ENCODE measurements at regions not wholly inside any gene's neighbourhood (a gene's known extent, or its start where the extent isn't known, plus 50 kb on each side); places are given as distances from the start of the nearest gene placed in this dataset.

DNA sequence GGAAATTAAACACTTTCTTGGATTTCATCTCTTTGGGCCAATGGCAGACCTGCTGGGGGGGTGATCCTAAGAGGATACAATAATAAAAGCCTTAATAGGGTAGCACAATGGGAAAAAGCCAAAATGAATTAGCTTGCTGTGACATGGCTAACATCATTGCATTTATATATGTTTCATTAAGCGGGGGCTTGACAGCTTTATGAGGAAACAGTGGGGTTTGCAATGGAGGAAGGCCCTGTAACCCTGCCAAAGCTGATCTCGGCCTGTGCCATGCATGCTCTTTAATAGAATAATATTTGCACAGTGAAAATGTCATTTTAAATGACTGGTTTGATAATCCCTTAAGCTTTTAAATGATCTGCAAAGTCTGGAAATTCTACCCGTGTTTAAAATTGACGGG is 291.5 kb downstream of the SLC4A3 start:
- no peaks in the 10 kb centered on the region for H3K36me3 Mint-ChIP-seq (ENCODE audit: unreplicated experiment)
- TF ChIP-seq, protein P1, sequence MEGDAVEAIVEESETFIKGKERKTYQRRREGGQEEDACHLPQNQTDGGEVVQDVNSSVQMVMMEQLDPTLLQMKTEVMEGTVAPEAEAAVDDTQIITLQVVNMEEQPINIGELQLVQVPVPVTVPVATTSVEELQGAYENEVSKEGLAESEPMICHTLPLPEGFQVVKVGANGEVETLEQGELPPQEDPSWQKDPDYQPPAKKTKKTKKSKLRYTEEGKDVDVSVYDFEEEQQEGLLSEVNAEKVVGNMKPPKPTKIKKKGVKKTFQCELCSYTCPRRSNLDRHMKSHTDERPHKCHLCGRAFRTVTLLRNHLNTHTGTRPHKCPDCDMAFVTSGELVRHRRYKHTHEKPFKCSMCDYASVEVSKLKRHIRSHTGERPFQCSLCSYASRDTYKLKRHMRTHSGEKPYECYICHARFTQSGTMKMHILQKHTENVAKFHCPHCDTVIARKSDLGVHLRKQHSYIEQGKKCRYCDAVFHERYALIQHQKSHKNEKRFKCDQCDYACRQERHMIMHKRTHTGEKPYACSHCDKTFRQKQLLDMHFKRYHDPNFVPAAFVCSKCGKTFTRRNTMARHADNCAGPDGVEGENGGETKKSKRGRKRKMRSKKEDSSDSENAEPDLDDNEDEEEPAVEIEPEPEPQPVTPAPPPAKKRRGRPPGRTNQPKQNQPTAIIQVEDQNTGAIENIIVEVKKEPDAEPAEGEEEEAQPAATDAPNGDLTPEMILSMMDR (IDR thresholded peaks at IDR 0.05; ENCODE audit: partially characterized antibody, unreplicated experiment), result no peak
- H3K27ac Mint-ChIP-seq (ENCODE audit: unreplicated experiment), result no peak overlapping the region
- H3K4me1 Mint-ChIP-seq (ENCODE audit: low read depth, unreplicated experiment), result peaks cover 7% of the 10 kb centered on the region
- no peaks in the 10 kb centered on the region for H3K9me3 Mint-ChIP-seq (ENCODE audit: unreplicated experiment)
- H3K4me3 Mint-ChIP-seq (ENCODE audit: unreplicated experiment), result no peak overlapping the region
- peaks cover 6% of the 10 kb centered on the region for H3K27me3 Mint-ChIP-seq (ENCODE audit: unreplicated experiment)
- DNase-seq, result no peak

DNA sequence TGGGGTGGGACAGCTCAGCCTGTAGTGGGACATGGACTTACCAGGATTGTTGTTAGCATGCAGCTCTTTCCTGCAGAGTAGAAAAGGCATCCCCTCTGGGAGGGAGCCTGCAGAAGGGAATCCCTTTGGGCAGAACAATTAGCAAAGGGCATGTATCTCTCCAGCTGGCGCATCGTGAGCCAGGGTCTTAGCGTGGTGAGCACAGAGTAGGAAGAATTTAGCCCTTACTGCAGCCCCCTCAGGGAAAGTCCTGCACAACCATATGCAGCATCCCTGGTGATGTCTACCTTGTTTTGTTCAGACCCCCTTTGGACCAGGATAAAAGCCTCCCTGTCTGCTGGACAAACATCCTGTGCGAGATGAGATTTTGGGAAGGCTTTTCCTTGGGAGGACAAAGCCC is 292.1 kb downstream of the SLC4A3 start:
- Mint-ChIP-seq H3K27me3 (ENCODE audit: unreplicated experiment) (peaks cover 6% of the 10 kb centered on the region), H3K36me3 (ENCODE audit: unreplicated experiment) (no peaks in the 10 kb centered on the region), H3K4me3 (ENCODE audit: unreplicated experiment) (no peak overlapping the region), H3K4me1 (ENCODE audit: low read depth, unreplicated experiment) (peaks cover 7% of the 10 kb centered on the region), H3K9me3 (ENCODE audit: unreplicated experiment) (no peaks in the 10 kb centered on the region), H3K27ac (ENCODE audit: unreplicated experiment) (no peak overlapping the region)
- peak; percentile 18 for DNase-seq
- TF ChIP-seq, protein P1 (IDR thresholded peaks at IDR 0.05; ENCODE audit: partially characterized antibody, unreplicated experiment), result no peak

DNA sequence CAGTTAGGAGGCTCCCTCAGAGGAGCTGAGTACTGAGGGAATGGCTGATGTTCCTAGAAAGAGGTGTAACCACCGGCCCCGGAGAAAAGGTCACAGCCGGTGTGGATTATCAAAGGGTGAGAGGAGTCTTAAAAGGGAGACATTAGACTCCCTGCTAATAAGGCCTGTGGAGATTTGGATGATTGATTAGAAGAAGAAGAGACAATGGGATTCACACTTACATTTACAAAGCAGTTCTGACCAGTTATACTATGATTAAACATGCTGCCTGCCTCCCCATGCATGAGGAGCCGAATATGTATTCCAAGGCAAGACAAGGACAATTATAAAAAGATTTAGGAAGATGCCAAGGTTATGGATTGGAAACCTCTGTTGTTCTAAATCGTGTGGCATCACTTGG is 302.4 kb downstream of the SLC4A3 start:
- Mint-ChIP-seq H3K9me3 (ENCODE audit: unreplicated experiment) (no peaks in the 10 kb centered on the region), H3K27me3 (ENCODE audit: unreplicated experiment) (no peaks in the 10 kb centered on the region), H3K27ac (ENCODE audit: unreplicated experiment) (no peak overlapping the region), H3K4me3 (ENCODE audit: unreplicated experiment) (no peak overlapping the region), H3K4me1 (ENCODE audit: low read depth, unreplicated experiment) (peaks cover 2% of the 10 kb centered on the region), H3K36me3 (ENCODE audit: unreplicated experiment) (no peaks in the 10 kb centered on the region)
- DNase-seq, result no peak
- TF ChIP-seq, protein P1 (IDR thresholded peaks at IDR 0.05; ENCODE audit: partially characterized antibody, unreplicated experiment), result no peak

DNA sequence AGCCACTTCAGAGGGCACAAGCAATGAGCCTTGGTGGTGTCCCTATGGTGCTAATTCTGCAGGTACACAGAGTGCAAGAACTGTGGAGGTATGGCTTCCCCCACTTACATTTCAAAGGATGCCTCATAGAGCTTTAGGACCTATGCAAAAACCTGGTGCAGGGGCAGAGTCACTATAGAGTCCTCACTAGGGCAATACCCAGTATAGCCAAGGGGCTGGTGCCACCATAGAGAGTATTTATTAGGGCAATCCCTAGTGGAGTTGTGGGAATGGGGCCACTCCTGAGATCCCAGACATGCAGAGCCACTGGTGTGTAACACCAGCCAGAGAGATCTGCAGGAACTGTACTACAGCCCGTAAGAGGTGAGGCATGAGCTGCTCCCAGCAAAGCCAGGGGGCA is 312.2 kb downstream of the SLC4A3 start:
- Mint-ChIP-seq H3K27ac (ENCODE audit: unreplicated experiment) (no peak overlapping the region), H3K4me1 (ENCODE audit: low read depth, unreplicated experiment) (no peaks in the 10 kb centered on the region), H3K27me3 (ENCODE audit: unreplicated experiment) (no peaks in the 10 kb centered on the region), H3K4me3 (ENCODE audit: unreplicated experiment) (no peak overlapping the region), H3K36me3 (ENCODE audit: unreplicated experiment) (no peaks in the 10 kb centered on the region), H3K9me3 (ENCODE audit: unreplicated experiment) (no peaks in the 10 kb centered on the region)
- TF ChIP-seq, protein P1 (IDR thresholded peaks at IDR 0.05; ENCODE audit: partially characterized antibody, unreplicated experiment), result no peak
- no peak for DNase-seq

DNA sequence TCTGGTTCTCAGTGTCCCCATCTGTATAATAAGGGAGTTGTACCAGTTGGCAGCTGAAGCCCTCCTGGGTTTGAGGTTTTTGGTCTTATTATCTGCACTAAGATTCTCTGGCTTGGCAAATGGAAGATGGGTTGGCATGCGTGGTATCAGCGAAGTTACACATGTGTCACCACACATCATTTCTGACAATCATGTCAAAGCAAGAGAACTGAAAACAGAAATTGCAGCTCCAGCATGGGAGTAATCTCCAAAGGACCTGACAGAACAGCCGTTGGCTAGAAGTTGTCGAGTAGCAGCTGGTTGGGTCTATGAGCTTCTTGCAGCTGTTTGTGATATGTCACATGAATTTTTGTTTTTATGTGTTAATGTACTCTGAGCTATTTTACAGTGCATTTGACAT is 317.4 kb downstream of the SLC4A3 start:
- Mint-ChIP-seq H3K4me3 (ENCODE audit: unreplicated experiment) (no peak overlapping the region), H3K27me3 (ENCODE audit: unreplicated experiment) (peaks cover 2% of the 10 kb centered on the region), H3K4me1 (ENCODE audit: low read depth, unreplicated experiment) (no peaks in the 10 kb centered on the region), H3K36me3 (ENCODE audit: unreplicated experiment) (no peaks in the 10 kb centered on the region), H3K27ac (ENCODE audit: unreplicated experiment) (no peak overlapping the region), H3K9me3 (ENCODE audit: unreplicated experiment) (no peaks in the 10 kb centered on the region)
- TF ChIP-seq, protein P1 (IDR thresholded peaks at IDR 0.05; ENCODE audit: partially characterized antibody, unreplicated experiment), result no peak
- no peak for DNase-seq
